HL-60 (cell line): ENCODE measurements at regions not wholly inside any gene's neighbourhood (a gene's known extent, or its start where the extent isn't known, plus 50 kb on each side); places are given as distances from the start of the nearest gene placed in this dataset.

ENCODE experiments used
- GABPA ChIP-seq: IDR thresholded peaks from 2 replicates; pipeline ENCODE4 v1.6.1; 2012; ENCODE audit warnings: low read depth
- POLR2AphosphoS5 ChIP-seq: IDR thresholded peaks from 2 replicates; pipeline ENCODE4 v1.6.1; 2012; ENCODE audit warnings: low read depth
- TF ChIP-seq, protein P1 (sequence below): IDR thresholded peaks from one replicate; pipeline ENCODE4 v1.5.1; 2011; ENCODE audit warnings: low read length, control low read depth, inconsistent platforms; ENCODE audit not compliant: insufficient read depth
- TF ChIP-seq, protein P2 (sequence below): IDR thresholded peaks from 2 replicates; pipeline ENCODE4 v1.6.1; 2012; ENCODE audit warnings: low read depth; ENCODE audit not compliant: insufficient replicate concordance

DNA sequence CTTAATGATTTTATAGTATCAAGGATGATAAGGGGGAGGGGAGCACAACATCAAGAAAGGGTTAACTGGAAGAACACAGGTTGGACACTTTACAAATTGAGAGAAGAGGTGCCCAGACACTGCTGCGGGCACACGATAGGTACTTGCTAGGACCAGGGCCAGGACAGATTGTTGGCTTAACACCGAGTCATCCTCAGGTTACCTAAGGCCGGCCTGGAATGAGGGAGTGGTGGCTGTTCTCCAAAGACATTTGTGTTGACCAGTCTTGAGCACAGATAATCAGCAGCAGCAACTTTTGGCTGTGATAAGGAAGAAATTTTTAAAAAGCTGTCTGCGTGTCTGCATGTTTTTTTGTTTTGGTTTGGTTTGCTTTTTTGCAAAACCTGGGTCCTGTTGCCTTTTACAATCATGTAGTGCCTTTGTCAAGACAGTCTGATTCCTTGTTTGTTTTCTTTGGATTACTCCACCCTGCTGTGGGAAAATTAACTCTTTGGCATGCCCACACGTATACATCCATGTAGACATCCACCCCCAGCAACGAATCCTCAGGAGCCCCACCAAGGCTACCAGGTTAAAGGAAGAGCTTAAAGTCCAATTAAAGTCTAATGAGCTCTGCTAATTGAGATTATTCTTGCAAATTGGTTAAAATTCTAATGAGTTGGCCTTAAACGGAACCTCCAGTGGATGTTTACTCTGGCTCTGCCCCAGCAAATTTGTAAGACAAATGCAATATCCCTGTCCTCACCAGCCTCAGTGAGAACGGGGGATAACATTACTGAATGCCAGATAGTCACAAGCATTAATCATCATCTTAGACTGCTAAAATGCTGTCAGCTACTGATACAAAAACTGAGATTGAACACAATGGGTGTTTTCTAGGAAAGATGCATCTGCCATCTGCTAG lies 382.3 kb downstream of the ACTL7B start:
- TF ChIP-seq, protein P1, sequence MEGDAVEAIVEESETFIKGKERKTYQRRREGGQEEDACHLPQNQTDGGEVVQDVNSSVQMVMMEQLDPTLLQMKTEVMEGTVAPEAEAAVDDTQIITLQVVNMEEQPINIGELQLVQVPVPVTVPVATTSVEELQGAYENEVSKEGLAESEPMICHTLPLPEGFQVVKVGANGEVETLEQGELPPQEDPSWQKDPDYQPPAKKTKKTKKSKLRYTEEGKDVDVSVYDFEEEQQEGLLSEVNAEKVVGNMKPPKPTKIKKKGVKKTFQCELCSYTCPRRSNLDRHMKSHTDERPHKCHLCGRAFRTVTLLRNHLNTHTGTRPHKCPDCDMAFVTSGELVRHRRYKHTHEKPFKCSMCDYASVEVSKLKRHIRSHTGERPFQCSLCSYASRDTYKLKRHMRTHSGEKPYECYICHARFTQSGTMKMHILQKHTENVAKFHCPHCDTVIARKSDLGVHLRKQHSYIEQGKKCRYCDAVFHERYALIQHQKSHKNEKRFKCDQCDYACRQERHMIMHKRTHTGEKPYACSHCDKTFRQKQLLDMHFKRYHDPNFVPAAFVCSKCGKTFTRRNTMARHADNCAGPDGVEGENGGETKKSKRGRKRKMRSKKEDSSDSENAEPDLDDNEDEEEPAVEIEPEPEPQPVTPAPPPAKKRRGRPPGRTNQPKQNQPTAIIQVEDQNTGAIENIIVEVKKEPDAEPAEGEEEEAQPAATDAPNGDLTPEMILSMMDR, result no peak
- TF ChIP-seq POLR2AphosphoS5 (no peak), GABPA (no peak)
- TF ChIP-seq, protein P2, sequence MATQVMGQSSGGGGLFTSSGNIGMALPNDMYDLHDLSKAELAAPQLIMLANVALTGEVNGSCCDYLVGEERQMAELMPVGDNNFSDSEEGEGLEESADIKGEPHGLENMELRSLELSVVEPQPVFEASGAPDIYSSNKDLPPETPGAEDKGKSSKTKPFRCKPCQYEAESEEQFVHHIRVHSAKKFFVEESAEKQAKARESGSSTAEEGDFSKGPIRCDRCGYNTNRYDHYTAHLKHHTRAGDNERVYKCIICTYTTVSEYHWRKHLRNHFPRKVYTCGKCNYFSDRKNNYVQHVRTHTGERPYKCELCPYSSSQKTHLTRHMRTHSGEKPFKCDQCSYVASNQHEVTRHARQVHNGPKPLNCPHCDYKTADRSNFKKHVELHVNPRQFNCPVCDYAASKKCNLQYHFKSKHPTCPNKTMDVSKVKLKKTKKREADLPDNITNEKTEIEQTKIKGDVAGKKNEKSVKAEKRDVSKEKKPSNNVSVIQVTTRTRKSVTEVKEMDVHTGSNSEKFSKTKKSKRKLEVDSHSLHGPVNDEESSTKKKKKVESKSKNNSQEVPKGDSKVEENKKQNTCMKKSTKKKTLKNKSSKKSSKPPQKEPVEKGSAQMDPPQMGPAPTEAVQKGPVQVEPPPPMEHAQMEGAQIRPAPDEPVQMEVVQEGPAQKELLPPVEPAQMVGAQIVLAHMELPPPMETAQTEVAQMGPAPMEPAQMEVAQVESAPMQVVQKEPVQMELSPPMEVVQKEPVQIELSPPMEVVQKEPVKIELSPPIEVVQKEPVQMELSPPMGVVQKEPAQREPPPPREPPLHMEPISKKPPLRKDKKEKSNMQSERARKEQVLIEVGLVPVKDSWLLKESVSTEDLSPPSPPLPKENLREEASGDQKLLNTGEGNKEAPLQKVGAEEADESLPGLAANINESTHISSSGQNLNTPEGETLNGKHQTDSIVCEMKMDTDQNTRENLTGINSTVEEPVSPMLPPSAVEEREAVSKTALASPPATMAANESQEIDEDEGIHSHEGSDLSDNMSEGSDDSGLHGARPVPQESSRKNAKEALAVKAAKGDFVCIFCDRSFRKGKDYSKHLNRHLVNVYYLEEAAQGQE, result no peak
